HTR-8/SVneo (cell line): ENCODE measurements at regions not wholly inside any gene's neighbourhood (a gene's known extent, or its start where the extent isn't known, plus 50 kb on each side); places are given as distances from the start of the nearest gene placed in this dataset.

Experiments used
- DNase-seq: peaks from one replicate; pipeline ENCODE4 v3.0.0; 2011; ENCODE audit warnings: low spot score, mixed read lengths; ENCODE audit not compliant: insufficient read length
- FAIRE-seq: peaks from 2 replicates; lab custom pipeline; 2011; peaks lifted over from hg19 to GRCh38; lab: Jason Lieb, UNC

GRCh38 chr3:2001306-2002108 is 97.2 kb upstream of the CNTN4 start:
- DNase-seq (no peak), FAIRE-seq (no peak)

- FAIRE-seq (no peak), DNase-seq (no peak)
Measured at GRCh38 chr3:2023959-2024358, 74.7 kb upstream of the CNTN4 start.

GRCh38 chr3:2024713-2025112 is 74.0 kb upstream of the CNTN4 start:
- DNase-seq (no peak), FAIRE-seq (no peak)

GRCh38 chr3:2029559-2029958 is 69.1 kb upstream of the CNTN4 start:
- FAIRE-seq: no peak
- no peak for DNase-seq

GRCh38 chr3:2036076-2036475 is 62.6 kb upstream of the CNTN4 start:
- DNase-seq: no peak
- FAIRE-seq: no peak

GRCh38 chr3:2041931-2042330 is 56.7 kb upstream of the CNTN4 start:
- FAIRE-seq: no peak
- no peak for DNase-seq
